Tibial nerve (tissue), 4 donors: ENCODE measurements at regions not wholly inside any gene's neighbourhood (a gene's known extent, or its start where the extent isn't known, plus 50 kb on each side); places are given as distances from the start of the nearest gene placed in this dataset.

Experiments
- CTCF ChIP-seq, 5 experiments: fragments of 200-600 bp in 3 of 5; fragments of 450-650 bp in 2 of 5; sonication (generic) in 3 of 5; IDR thresholded peaks; one replicate each; pipeline ENCODE4 v1.5.1; 2016 to 2019; ENCODE audit warnings: antibody characterized with exemption in 5 of 5, mild to moderate bottlenecking in 3 of 5, moderate library complexity in 2 of 5
- EP300 ChIP-seq, 2 donors: sonication (generic); formaldehyde crosslinking; IDR thresholded peaks; one replicate each; pipeline ENCODE4 v1.6.1; 2017; ENCODE audit warnings: antibody characterized with exemption in 2 of 2, mild to moderate bottlenecking in 1 of 2
- POLR2A ChIP-seq, 2 donors: fragments of 450-650 bp; IDR thresholded peaks; one replicate each; pipeline ENCODE4 v1.6.1; 2017; ENCODE audit warnings: antibody characterized with exemption in 2 of 2, mild to moderate bottlenecking in 2 of 2, moderate library complexity in 2 of 2

DNA sequence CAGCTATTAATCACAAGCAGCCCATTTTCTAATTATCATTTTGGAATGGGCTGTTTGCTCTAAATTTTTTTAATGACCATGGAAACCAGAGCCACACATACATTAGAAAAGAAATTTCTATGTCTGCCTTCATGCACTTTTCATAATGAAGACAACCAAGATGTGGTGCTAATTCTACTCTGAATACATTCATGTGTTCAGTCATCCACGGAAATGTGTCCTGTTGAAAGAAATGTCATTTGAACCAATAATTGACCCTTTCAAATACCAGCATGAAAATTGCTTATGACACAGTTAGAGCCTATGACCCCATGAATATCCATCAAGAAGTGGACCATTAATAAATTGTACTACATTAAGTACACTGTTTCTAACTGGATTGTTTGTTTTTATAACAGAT, 99.7 kb upstream of the KCNA4 start:
- TF ChIP-seq CTCF (IDR thresholded peaks at IDR 0.05) (no peak), POLR2A (IDR thresholded peaks at IDR 0.05) (no peak), EP300 (IDR thresholded peaks at IDR 0.05) (no peak)
